Gastroesophageal sphincter (tissue), 4 donors: ENCODE measurements at regions not wholly inside any gene's neighbourhood (a gene's known extent, or its start where the extent isn't known, plus 50 kb on each side); places are given as distances from the start of the nearest gene placed in this dataset.
A peak's percentile ranks its signal among the peaks of the same experiment; 100 is the strongest.
"Not testable (repeated sequence)": the region's sequence is repeated elsewhere in the genome, so short reads cannot be mapped to it uniquely, and the experiment has no call there.

Experiments used
- ATAC-seq: fragments of 150-250 bp; one replicate; pipeline ENCODE4 v1.9.1; 2016; ENCODE audit warnings: mild to moderate bottlenecking, moderate library complexity
- H3K27ac ChIP-seq, 4 donors: fragments of 200-600 bp; sonication (generic) in 3 of 4; 1 replicate in 3 of 4; 2 replicates in 1 of 4; pipeline ENCODE4 v1.5.1; 2016 to 2019
- H3K27me3 ChIP-seq: fragments of 200-600 bp; sonication (generic); one replicate; pipeline ENCODE4 v1.5.1; 2019
- H3K36me3 ChIP-seq, 2 donors: fragments of 200-600 bp; sonication (generic); one replicate each; pipeline ENCODE4 v1.5.1; 2019; ENCODE audit warnings: control low read depth in 1 of 2
- H3K4me1 ChIP-seq, 3 donors: fragments of 200-600 bp; sonication (generic); 1 replicate in 2 of 3; 2 replicates in 1 of 3; pipeline ENCODE4 v1.5.1; 2016 to 2019; ENCODE audit warnings: control low read depth in 2 of 3
- H3K4me3 ChIP-seq, 2 donors: fragments of 200-600 bp; sonication (generic); one replicate each; pipeline ENCODE4 v1.5.1; 2019; ENCODE audit warnings: mild to moderate bottlenecking in 1 of 2, moderate library complexity in 1 of 2
- H3K9me3 ChIP-seq, 3 donors: fragments of 200-600 bp; sonication (generic); one replicate each; pipeline ENCODE4 v1.5.1; 2017 to 2019; ENCODE audit warnings: control low read depth in 2 of 3
- CTCF ChIP-seq, 4 experiments: fragments of 200-600 bp in 2 of 4; fragments of 450-650 bp in 2 of 4; sonication (generic) in 1 of 4; IDR thresholded peaks; one replicate each; pipeline ENCODE4 v1.5.1; 2017 to 2019; ENCODE audit warnings: antibody characterized with exemption in 4 of 4, mild to moderate bottlenecking in 2 of 4, moderate library complexity in 2 of 4
- EP300 ChIP-seq: sonication (generic); formaldehyde crosslinking; IDR thresholded peaks from one replicate; pipeline ENCODE4 v1.6.1; 2017; ENCODE audit warnings: antibody characterized with exemption, mild to moderate bottlenecking
- POLR2A ChIP-seq, 2 donors: fragments of 450-650 bp; IDR thresholded peaks; one replicate each; pipeline ENCODE4 v1.6.1; 2017; ENCODE audit warnings: antibody characterized with exemption in 2 of 2, mild to moderate bottlenecking in 2 of 2, moderate library complexity in 1 of 2
- POLR2AphosphoS5 ChIP-seq: sonication (generic); formaldehyde crosslinking; IDR thresholded peaks from one replicate; pipeline ENCODE4 v1.6.1; 2017; ENCODE audit warnings: antibody characterized with exemption
- WGBS, 2 donors: methylation state at CpG; one replicate each; pipeline ENCODE4 v1.1.5; 2018; ENCODE audit warnings: low coverage in 1 of 2; 5-methylcytosine and 5-hydroxymethylcytosine counted together

DNA sequence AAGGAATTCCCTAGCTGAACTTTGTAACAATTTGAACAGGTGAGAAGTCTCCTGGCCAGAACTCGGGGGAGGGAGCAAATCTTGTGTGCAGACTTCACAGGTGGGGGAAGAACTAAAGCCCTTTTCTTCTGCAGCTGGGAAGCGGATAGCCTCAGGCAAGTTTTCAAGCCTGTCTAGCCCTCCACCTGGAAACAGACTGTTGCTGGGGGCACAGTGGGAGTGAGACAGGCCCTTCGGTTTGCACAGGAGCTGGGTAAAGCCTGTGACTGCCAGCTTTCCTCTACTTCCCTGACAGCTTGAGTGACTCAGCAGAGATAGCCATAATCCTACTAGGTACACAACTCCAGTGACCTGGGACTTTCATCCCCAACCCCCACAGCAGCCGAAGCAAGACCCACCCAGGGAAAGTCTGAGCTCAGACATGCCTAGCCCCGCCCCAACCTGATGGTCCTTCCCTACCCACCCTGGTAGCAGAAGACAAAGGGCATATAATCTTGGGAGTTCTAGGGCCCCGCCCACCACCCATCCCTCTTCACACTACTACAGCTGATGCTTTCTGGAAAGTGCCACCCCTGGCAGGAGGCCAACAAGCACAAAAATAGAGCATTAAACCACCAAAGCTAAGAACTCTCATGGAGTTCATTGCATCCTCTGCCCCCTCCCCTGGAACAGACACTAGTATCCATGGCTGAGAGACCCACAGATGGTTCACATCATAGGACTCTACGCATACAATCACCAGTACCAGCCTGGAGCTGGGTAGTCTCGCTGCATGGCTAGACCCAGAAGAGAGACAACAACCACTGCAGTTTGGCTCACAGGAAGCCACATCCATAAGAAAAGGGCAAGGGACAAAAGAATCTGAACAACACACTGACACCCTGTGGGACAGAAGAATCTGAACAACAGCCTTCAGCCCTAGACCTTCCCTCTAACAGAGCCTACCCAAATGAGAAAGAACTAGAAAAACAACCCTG is 479.0 kb downstream of the RAP2B start:
- Histone ChIP-seq H3K4me3 (no peak overlapping the region), H3K9me3 (no peaks in the 10 kb centered on the region), H3K36me3 (no peaks in the 10 kb centered on the region), H3K4me1 (no peaks in the 10 kb centered on the region), H3K27ac (no peak overlapping the region), H3K27me3 (no peaks in the 10 kb centered on the region)
- no peak for ATAC-seq
- no peak for TF ChIP-seq CTCF (IDR thresholded peaks at IDR 0.05)
- TF ChIP-seq POLR2AphosphoS5, result no peak
- TF ChIP-seq POLR2A (IDR thresholded peaks at IDR 0.05), result no peak
- TF ChIP-seq EP300, result no peak
- 80% methylated on average over 1 of the region's 8 CpGs; no CpG with 5 or more reads in 1 of the 2 donors for WGBS, 2 donors

DNA sequence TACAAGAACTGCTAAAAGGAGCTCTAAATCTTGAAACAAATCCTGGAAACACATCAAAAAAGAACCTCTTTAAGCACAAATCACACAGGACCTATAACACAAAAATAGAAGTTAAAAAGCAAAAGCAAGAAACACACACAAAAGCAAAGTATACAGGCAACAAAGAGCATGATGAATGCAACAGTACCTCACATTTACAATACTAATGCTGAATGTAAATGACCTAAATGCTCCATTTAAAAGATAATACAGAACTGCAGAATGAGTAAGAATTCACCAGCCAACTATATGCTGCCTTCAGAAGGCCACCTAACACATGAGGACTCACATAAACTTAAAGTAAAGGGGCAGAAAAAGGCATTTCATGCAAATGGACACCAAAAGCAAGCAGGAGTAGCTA is 478.6 kb upstream of the ARHGEF26 start:
- not testable (repeated sequence) for H3K9me3 ChIP-seq, H3K27me3 ChIP-seq, H3K27ac ChIP-seq, H3K36me3 ChIP-seq, H3K4me3 ChIP-seq, ATAC-seq, H3K4me1 ChIP-seq

GRCh38 chr3:153643471-153643870 is 477.7 kb upstream of the ARHGEF26 start:
- 44 to 80% methylated on average over 1 to 2 of the region's 2 CpGs for WGBS, 2 donors
- not testable (repeated sequence) for H3K9me3 ChIP-seq, H3K4me3 ChIP-seq, H3K27me3 ChIP-seq, H3K27ac ChIP-seq, H3K4me1 ChIP-seq, ATAC-seq, H3K36me3 ChIP-seq

DNA sequence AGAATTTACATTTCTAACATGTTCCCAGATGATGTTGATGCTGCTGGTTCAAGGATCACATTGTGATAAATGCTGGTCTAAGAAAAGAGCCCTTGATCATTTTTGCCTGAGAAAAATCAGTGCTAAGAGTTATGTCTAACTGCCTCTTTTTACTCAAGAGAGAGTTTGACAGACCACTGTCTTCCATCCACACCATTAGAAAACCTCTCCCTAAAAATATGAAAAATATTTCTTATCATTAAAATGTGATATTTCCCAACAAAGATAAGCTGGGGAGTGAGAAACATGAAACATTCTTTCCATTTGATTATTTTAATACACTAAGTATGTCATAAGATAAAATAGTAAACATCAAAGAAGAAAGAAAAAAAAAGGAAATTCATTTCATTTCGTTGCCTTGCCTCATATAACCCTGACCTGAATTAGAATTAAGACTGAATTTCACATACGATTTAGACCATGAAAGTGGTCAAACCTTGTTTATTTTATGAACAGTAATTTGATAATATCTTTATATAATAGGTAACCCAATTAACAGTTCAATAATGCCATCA is 471.8 kb upstream of the ARHGEF26 start:
- no peak for TF ChIP-seq POLR2AphosphoS5
- TF ChIP-seq POLR2A (IDR thresholded peaks at IDR 0.05), result no peak
- no peak for TF ChIP-seq CTCF (IDR thresholded peaks at IDR 0.05)
- TF ChIP-seq EP300, result no peak
- Histone ChIP-seq H3K36me3 (no peaks in the 10 kb centered on the region), H3K4me1 (no peaks in the 10 kb centered on the region), H3K4me3 (no peak overlapping the region), H3K27me3 (no peaks in the 10 kb centered on the region), H3K27ac (no peak overlapping the region), H3K9me3 (no peaks in the 10 kb centered on the region)
- ATAC-seq, result no peak
- WGBS, 2 donors, result 60 to 66% methylated on average over 2 of the region's 2 CpGs

DNA sequence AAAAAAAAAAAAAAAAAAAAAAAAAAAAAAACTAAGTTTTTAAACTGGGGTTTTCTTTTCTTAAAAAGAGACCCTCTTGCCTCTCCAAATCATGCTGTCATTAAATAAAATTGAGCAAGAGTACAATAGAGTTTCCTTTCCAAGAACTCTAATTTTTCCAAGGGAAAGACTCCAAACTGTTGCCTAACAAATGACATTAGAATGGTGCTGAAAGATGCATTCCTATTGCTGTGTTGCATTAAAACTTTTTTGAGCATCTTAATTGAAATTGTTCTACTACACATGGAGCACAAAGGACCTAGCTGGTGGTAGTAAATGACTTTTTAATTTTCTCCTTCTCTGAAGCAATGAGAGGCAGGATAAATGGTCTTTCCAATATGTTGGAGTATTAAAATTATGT is 469.1 kb upstream of the ARHGEF26 start:
- no peaks in the 10 kb centered on the region for H3K9me3 ChIP-seq
- no peaks in the 10 kb centered on the region for H3K4me1 ChIP-seq
- peak; percentile 62 for ATAC-seq
- no peaks in the 10 kb centered on the region for H3K36me3 ChIP-seq
- H3K27ac ChIP-seq, result no peak overlapping the region
- no peaks in the 10 kb centered on the region for H3K27me3 ChIP-seq
- no peak overlapping the region for H3K4me3 ChIP-seq
- no peak for TF ChIP-seq EP300
- TF ChIP-seq CTCF (IDR thresholded peaks at IDR 0.05), result no peak
- no peak for TF ChIP-seq POLR2A (IDR thresholded peaks at IDR 0.05)
- no peak for TF ChIP-seq POLR2AphosphoS5

DNA sequence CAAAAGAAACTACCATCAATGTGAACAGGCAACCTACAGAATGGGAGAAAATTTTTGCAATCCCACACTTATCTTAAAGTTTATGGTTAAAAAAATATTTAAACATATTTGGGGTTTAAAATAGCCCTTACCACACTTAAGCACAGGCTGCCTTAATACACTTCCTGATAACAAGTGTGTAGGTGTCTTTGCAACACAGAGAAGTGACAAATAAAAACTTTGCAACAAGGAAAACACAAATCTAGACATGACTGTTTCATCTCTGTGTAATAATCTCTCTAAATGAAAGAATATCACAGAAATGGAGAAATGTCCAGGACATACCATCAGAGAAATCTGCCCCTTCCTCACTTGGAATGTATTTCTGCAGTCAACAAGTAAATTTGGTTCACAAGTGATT is 464.1 kb upstream of the ARHGEF26 start:
- Histone ChIP-seq H3K27ac (no peak overlapping the region), H3K4me3 (no peak overlapping the region), H3K9me3 (no peaks in the 10 kb centered on the region), H3K36me3 (no peaks in the 10 kb centered on the region), H3K27me3 (no peaks in the 10 kb centered on the region), H3K4me1 (no peaks in the 10 kb centered on the region)
- TF ChIP-seq CTCF (IDR thresholded peaks at IDR 0.05), result no peak
- no peak for TF ChIP-seq EP300
- no peak for TF ChIP-seq POLR2AphosphoS5
- TF ChIP-seq POLR2A (IDR thresholded peaks at IDR 0.05), result no peak
- ATAC-seq, result no peak
